Fibroblast of upper back skin (primary cell): ENCODE measurements at regions not wholly inside any gene's neighbourhood (a gene's known extent, or its start where the extent isn't known, plus 50 kb on each side); places are given as distances from the start of the nearest gene placed in this dataset.

Source experiments
- DNase-seq: peaks from one replicate; pipeline ENCODE4 v3.0.0-alpha.2; 2013

DNA sequence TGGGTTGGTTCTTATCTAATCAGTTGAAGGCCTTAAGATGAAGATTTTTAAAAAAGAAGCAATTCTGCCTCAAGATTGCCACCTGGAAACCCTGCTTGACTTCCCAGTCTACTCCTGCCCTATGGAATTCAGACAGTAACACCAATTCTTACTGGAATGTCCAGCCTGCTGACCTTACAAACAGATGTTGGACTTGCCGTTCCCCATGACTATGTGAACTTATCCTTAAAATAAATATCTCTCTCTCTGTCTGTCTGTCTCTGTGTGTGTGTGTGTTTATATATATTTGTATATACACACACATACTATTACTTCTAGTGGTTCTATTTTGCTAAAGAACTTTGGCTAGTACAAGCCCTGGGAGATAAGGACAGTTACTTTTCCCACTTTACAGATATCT is 675.3 kb downstream of the SLC4A3 start:
- no peak for DNase-seq

DNA sequence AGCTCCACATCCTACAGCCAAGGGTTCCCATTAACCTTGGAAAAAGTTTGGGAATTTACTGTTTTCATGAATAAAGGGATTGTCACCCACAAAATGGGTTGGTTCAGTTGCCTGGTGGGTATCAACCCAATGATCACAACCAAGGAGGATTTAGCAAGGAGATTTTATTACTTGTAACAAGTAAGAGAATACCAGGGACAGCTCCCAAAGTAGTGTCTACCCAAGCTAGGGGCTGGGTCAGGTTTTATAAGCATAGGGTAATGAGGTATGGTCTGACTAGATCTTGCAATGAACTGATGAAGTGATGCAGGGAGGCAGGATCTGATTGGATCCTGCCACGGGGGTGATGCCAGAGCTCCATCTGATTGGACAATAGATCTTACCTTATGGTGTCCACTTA is 681.8 kb downstream of the SLC4A3 start:
- no peak for DNase-seq

DNA sequence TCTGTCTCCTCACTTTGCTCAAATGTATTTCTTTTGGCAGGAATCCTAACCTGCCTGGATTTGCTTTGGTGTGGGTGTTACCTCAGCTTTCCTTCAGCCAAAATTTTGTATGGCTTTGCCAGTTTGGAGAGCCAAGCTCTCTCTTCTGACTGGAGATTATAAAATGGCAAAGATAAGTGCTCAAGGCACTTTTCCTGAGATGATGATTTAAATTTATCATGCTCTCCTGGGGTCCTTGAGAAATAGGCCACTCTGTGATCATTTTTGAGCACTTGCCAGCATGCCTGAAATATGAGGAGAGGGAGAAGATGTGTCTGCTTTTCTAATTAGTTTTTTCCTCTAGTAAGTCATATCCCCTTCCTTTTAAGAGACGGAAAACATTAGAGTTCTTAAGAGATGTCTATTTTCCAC is 683.0 kb downstream of the SLC4A3 start:
- peak; percentile 37 for DNase-seq

DNA sequence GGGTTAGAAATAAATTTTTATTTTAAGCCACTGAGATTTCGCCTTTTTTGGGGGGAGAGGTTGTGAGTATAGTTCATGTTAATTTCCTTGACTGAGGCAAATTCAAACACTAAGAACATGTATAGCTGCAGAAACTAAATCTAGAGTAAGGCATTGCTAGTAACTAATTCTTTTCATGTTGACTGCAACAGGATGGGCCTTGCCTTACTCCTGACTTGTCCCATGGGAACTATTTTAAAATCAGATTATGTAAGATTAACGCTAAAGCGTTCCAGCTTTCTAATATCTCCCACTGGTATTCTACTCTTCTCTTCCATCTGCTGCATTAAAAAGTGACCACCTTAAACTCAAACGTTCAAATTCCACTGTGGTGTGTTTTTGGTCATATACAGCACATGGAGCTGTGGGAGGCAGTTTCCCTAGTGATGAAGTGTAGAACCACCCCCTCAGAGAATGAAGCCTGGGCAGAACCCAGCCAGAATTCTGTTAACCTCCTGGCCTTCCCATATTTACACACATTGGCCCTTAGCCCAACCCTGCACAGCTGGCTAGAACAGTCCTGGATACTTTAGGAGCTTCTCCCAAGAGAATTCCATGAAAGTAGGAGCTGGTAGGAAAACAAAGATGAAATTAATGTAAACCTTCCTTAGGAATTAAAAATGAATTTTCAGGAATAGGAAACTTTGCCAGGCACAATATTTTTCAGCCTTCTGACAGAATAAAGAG is 687.8 kb downstream of the SLC4A3 start:
- DNase-seq = peak; percentile 67

DNA sequence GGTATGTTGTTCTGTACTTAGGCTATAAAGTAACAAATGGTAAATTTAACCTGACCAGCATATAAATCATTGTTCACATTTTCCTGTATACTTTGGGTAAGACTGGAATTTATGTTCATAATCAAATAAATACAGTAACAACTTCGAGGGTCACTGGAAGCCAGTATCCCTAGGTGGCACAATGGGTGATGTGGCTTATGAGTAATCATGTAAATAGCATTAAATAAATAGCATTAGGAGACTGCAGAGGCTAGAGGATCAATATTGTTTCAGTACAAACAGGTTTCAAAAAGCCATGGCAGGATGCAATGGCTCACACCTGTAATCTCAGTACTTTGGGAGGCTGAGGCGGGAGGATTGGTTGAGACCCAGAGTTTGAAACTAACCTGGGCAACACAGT is 690.6 kb downstream of the SLC4A3 start:
- no peak for DNase-seq

DNA sequence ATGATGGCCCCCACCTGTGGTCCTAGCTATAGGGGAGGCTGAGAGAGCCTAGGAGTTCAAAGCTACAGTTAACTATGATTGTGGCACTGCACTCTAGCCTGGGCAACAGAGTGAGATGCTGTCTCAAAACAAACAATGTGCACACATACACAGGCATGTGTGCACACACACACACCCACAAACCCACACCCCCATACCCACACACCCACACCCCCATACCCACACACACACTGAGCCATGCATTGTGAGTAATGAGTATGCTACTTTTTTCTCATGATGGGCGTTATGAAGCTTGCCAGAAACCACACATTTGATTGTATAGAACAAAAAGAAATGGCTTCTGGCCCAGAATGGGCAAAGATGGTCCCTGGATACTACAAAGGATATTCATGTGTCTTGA is 691.1 kb downstream of the SLC4A3 start:
- no peak for DNase-seq

DNA sequence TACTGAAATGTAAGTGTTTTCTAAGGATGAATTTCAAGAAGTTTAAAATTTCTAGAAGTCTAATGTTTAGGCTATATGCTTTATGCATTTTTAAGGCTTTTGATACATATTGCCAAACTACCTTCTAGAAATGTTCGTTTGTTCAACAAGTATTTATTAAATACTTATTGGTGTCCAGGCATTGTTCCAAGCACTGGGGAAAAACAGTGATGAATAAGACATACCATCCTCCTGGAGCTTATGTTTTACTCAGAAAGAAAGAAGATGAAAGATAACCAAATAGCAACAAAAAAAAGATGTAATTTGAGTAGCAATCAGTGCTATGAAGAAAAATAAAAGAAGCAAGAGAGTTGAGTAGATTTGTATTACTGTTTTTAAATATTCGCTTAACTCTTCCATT is 692.9 kb downstream of the SLC4A3 start:
- peak; percentile 14 for DNase-seq

DNA sequence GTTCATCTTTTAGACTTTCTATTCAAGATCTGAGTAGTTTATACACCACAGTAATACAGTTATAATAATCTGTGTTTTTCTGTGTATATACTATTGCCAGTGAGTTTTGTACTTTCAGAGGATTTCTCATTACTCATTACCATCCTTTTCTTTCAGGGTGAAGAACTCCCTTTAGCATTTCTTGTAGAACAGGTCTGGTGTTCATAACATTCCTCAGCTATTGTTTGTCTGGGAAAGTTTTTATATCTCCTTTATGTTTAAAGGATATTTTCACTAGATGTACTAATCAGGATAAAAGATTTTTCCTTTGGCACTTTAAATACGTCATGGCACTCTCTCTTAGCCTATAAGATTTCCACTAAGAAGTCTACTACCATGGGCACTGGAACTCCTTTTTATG is 705.5 kb downstream of the SLC4A3 start:
- no peak for DNase-seq

DNA sequence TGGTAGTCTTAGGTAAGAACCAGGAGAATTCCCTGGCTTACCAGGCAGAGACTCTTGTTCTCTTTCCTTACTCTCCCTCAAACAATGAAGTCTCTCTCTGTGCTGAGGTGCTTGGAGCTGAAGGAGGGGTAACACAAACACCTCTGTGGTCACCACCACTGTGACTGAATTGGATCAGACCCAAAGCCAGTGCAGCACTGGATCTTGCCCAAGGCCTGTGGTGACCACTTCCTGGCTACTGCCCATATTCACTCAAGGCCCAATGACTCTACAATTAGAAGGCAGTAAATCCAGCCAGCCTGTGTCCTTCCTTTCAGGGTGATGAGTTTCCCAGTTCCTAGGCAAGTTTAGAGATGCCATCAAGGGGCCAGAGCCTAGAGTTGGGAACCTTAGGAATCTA is 706.8 kb downstream of the SLC4A3 start:
- peak; percentile 36 for DNase-seq

DNA sequence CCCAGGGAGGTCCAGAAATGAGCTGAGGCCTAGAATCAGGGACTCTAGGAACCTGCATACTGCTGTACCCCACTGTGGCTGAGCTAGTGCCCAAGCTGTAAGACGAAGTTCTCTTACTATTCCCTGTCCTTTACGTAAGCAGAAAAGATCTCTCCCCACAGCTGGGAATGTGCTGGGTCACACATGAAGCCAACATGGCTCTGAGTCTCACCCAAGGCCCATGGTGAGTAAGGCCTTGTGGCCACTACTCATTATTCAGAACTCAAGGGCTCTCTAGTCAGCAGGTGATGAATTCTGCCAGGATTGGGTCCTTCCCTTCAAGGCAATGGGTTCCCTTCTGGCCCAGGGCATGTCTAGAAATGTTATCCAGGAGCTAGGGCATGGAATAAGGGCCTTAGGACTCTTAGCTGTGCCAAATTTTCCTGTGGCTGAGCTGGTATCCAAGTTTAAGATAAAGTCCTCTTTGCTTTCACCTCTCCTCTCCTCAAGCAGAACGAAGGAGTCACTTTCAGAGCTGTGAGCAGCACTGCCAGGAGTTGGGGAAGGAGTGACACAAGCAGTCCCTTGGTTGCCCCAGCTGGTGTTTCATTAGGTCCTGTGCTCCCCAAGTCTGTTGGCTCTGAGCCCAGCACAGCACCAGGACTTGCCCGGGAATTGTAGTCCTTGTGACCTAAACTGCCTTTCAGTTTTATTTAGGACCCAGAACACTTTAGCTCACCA is 707.6 kb downstream of the SLC4A3 start:
- no peak for DNase-seq

DNA sequence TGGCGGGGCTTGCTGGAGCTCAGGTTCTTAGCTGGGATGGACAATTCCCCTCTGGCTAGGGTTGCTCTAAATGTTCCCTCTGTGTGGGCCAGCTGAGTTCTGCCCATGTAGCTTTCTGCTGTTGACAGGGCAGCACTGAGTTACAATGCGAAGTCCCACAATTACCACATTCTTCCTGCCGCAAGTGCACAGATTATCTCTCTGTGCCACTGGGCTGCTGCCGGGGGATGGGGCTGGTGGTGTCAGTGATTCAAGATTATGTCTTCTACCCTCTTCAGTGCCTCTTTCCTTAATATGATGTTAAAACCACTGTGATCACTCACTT is 708.1 kb downstream of the SLC4A3 start:
- no peak for DNase-seq

DNA sequence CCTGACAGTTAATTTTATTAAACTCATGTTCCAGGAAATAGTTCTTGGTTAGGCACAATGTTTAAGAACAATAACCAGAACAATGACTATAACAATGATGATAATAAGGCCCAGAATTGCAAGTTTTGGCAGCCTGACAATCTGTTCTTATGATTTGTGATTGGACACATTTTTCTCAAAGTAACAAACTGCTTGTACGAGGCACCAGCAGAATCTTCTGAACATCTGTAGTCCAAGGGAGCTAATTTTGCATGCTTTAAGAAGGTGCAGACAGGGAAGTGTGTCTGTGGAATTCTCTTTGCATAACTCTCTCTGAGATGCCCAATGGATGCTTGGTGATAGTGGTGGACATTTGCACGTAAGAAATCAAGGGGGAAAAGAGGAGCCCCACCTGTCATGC is 709.3 kb downstream of the SLC4A3 start:
- peak; percentile 20 for DNase-seq

DNA sequence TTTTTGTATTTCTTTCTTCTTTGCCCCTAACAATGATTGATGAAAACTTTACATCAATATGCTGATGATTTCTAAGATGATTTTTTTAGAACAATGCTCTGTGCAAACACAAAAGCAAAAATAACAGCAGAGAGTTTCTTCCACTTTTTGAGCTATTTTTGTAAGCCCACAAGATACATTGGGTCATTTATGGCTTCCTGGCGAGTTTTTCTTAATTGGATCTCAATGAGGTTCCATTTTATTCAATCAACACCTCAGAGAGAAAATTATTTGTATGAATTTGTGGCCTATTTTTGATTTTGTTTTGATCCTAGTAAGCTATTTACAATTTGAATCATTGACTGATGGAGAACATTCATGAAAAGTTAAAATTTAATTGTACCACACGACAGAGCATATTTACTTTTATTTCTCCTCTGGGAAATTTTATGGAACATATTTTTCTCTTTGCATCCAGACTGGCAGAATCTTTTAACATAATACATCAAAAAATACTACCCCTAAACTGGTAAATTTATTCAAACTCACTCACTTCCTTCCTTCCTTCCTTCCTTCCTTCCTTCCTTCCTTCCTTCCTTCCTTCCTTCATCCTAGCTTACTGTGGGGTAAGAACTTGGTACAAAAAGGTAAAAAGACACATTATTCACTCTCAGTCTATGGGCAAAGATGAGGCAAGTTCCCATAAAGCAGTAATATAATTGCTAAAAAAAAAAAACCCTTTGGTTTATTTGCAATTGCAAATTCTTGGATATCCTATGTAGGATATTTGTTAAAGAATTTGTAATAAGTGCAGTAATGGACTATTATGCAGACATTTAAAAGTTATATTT is 710.4 kb downstream of the SLC4A3 start:
- DNase-seq = no peak

DNA sequence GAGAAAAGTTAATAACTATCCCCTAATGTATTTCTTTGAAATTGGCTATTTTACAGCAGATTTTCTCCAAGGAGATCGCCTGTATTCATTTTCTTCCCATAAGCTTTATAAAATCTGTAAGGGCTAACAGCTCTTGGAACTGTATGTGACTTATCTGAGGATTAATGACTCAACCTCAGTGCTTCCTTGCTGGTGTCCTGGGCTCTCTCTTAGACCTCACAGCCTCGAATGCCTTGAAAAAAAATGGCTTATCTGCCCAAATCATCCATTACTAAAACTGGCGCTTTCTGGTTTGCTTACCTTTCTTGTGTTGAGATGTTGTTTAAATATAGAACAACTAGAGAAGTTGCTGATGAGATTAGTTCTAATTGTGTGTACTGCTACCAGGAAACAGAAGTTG is 713.6 kb downstream of the SLC4A3 start:
- DNase-seq = no peak

DNA sequence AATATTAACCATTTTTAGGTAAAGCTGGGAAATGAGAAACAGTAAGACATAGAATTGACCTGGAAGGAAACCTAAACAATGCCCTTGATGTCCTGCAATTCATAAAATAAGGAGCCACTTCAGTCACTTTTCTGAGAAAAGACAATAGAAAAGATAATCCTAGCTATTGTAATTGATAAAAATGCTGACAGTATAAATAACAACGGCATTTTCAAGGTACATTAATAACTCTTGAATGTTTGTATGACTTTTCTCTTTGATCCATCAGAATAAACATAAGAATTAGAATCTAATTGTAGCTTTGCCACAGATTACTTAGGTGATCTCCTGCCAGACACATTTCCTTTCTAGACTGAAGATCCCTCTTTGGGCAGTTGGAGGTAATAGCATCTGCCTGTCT is 719.5 kb downstream of the SLC4A3 start:
- DNase-seq = no peak

DNA sequence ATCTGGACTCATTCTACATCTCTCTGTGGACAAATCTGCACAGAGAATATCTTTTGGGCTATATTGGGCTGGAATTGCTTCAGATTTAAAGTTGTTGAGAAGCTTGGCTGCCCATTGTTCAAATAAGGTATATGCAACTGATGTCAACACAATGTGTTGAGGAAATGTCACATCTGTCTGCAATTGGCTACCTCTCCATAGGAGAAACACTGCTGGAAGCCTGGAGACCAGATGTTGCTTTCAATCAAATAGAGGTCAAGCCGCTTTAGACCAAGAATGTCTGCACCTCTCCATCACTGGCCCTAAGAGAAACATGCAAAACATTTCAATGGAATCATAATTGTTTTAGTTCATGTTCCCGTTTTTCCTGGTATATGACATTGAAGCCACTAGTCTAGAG is 720.2 kb downstream of the SLC4A3 start:
- peak; percentile 12 for DNase-seq

DNA sequence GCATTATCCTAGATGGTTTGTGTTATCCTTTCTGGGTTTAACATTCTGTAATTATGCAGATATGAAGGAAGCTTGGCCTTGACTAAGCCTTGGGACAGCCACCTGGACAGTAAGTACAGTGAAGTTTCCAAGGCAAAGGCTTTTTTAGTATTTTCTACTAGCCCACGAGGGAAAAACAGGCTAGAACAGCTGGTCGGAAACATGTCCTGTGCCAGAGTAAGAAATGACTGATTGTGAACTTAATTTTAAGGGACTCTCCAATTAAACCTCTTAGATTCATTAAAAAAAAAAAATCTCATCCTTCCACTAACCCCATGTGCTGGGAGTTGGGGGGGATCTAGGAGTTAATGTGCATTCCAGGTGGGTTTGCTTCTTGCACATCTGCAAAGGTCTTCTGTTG is 720.8 kb downstream of the SLC4A3 start:
- DNase-seq = no peak

DNA sequence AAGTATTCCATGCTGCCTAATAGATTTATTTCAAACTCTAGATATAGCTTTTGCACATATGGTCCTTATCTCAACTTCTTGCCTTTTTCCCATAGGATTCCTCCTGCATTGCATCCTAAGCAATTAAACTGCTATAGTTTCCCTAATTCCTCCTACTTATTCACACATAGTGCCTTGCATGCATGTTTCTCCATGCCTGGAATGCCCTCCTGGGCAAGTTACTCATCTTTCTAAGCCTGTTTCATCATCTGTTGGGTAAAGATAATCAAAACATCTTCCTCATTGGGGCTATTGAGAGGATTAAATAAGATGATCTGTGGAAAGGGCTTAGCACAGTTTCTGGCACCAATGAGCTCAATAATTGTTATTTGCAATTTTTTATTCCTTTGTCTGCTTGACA is 726.5 kb downstream of the SLC4A3 start:
- peak; percentile 14 for DNase-seq

DNA sequence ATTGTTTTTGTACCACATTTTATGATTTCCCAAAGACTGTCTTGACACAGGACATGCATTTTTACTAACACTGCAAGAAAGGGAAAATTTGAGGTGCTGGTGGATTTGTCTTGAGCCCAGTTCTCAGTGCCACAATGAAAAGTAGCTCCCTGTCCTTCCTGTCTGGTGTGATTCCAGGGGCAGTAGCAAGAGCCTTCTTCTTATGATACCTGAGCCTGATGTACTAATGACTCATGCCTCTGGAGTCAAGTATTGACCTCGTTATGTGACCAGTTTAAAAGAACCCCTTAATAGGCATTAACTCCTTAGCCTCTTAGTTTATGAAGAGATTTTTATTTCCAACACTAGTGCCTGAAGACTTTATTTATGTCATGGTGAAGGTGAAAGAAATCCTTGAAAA is 728.6 kb downstream of the SLC4A3 start:
- DNase-seq = no peak

DNA sequence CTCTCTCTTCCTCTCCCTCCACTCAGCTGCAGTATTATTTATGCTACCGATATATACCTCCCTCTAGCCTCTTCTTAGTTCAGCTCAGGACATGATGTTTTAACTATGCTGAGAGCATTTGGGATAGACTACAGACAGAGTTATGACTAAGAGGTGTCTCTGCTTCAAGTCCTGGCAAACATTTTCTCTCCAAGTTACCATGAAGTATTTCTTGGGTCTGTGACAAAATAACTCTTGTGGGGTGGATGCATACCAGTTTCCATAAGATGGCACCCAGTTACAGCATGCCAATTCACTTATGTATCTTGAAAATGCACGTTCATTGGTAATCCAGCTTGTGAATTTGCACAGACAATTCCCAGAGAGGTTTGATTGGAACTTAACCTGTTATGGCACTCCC is 737.6 kb downstream of the SLC4A3 start:
- peak; percentile 67 for DNase-seq

DNA sequence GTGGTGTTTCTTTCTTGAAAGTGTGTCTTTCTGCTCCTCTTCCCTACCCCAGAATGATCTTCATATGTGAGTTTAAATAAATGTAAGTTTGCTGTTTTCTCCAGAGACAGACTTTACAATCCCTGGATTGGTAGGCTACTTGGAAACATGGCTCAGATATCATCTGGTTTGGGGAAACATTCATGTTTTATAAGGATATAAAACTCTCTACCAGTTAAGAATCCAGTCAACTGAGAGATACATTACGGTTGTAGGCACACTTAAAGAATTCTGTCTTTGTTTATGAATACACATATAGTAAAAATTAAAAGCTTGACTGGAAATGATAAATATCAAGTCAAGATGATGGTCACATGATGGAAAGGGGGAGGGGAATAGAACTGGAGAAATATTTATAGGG is 739.3 kb downstream of the SLC4A3 start:
- DNase-seq = no peak

DNA sequence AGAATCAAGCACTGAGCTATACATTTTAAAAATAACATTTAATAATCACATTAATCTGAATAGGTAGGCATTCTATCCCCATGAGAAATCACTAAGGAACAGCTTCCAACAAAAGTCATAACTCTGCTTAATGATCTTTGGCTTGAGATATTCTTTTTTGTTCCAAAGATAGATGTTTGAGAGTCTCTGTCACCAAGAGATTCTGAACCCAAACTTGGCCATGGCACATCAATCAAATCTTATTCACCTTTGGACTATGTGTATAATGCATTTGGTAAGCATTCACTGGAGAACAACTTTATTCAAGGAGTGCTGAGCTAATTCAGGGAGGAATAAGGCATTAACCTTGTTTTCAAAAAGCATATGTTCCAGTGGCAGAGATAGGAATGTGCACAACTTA is 743.3 kb downstream of the SLC4A3 start:
- DNase-seq = peak; percentile 23

DNA sequence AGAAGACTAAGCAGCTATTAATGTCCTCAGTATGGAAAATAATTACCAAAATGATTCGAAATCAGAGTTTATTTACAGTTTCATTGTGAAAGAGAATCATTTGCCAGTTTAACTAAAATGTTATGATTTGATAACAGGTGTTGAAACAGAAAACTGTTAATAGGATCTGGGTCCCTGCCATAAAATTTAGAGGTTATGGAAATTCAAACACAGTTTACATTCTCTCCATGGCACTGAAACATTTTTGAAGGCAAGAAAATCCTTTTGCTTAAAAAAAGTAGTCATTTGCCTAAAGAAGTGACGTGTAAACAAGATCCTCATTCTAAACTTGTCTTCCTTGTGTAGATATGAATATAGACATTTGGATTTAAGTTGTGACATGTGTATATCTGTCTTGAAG is 743.8 kb downstream of the SLC4A3 start:
- DNase-seq = no peak

DNA sequence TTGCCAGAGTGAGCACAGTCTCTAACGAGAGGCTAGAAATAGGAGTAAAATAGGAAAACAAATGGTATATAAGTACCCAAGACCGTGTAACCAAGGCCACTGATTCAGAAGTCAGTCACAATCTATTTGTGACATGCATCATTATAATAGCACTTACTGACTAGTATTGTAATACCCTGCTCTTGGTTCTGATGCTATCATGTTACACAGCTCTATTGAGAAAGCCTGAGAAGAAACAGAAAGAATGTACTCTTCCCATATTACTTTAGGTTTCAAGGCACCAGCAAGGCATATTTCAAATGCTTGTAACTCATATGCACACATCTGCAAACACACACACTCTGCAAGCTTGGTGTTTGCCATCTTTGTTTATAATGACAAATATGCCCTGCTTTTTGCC is 746.4 kb downstream of the SLC4A3 start:
- DNase-seq = peak; percentile 61
